Nephron progenitor cell (in vitro differentiated cells): ENCODE measurements at regions not wholly inside any gene's neighbourhood (a gene's known extent, or its start where the extent isn't known, plus 50 kb on each side); places are given as distances from the start of the nearest gene placed in this dataset.

ENCODE experiments used
- DNase-seq: peaks from one replicate; pipeline ENCODE4 v3.0.0; 2021
- H3K27ac Mint-ChIP-seq: 2 replicates; pipeline ENCODE4 v1.8.0; 2021; ENCODE audit warnings: mild to moderate bottlenecking, moderate library complexity, mixed read lengths
- H3K27me3 Mint-ChIP-seq: 2 replicates; pipeline ENCODE4 v1.8.0; 2021; ENCODE audit warnings: mild to moderate bottlenecking, low read depth, mixed read lengths; ENCODE audit not compliant: poor library complexity
- H3K36me3 Mint-ChIP-seq: 2 replicates; pipeline ENCODE4 v1.8.0; 2021; ENCODE audit warnings: low read depth, mixed read lengths
- H3K4me1 Mint-ChIP-seq: 2 replicates; pipeline ENCODE4 v1.8.0; 2021; ENCODE audit warnings: mixed read lengths
- H3K4me3 Mint-ChIP-seq: 2 replicates; pipeline ENCODE4 v1.8.0; 2021; ENCODE audit warnings: mild to moderate bottlenecking, moderate library complexity, mixed read lengths
- H3K9me3 Mint-ChIP-seq: 2 replicates; pipeline ENCODE4 v1.8.0; 2021; ENCODE audit warnings: mild to moderate bottlenecking, moderate library complexity, mixed read lengths
- CTCF ChIP-seq: fragments of 200-600 bp; sonication (generic); IDR thresholded peaks from 2 replicates; pipeline ENCODE4 v1.5.0; 2021; ENCODE audit warnings: antibody characterized with exemption

- Mint-ChIP-seq H3K4me3 (no peak overlapping the region), H3K27me3 (peaks cover 10% of the 10 kb centered on the region), H3K27ac (no peak overlapping the region), H3K9me3 (no peaks in the 10 kb centered on the region), H3K4me1 (peaks cover 59% of the 10 kb centered on the region), H3K36me3 (no peaks in the 10 kb centered on the region)
- DNase-seq = no peak
- TF ChIP-seq CTCF = no peak
Observed at GRCh38 chr20:17874271-17875105, 94.1 kb downstream of the SNX5 start.

DNA sequence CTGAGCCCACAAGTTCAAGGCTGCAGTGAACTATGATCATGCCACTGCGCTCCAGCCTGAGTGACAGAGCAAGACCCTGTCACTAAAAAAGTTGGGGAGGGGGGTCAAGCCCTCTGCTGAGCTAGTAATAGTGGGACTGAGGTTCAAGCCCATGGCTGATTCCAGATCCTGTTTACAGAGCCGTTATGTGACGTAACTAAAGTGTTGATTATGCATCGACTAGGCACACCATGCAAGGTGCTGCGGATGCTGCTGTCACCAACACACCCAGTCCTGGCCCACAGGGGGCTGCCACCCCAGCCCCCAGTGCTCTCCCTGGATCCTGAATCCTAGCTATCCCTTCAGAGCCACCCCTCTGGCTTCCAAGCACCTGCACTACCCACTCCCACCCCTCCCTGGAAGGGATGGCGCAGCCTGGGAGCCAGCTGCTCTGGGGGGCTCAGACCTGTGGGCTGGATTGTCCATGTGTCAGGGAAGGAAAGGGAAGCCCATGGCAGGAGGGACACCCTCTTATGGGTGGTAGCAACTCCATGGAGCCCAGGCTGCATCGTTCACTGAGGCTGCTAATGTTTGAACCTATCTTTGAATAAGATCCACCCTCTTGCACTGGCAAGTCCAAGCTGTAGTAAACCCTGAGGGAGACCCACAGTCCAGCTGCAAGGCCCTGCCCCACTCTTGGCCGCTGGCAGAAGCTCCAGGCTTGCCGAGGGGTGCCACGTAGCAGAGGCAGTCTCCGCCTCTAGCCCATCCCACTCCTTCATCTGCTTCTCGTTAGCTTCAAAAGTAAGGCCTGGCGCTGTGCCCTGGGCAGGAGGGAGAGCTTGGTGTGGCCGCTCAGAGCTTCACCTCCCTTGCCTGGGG is 95.0 kb downstream of the SNX5 start:
- DNase-seq = no peak
- peaks cover 10% of the 10 kb centered on the region for H3K27me3 Mint-ChIP-seq
- no peak overlapping the region for H3K27ac Mint-ChIP-seq
- H3K9me3 Mint-ChIP-seq = no peaks in the 10 kb centered on the region
- peaks cover 53% of the 10 kb centered on the region for H3K4me1 Mint-ChIP-seq
- H3K4me3 Mint-ChIP-seq = no peak overlapping the region
- TF ChIP-seq CTCF = no peak
- no peaks in the 10 kb centered on the region for H3K36me3 Mint-ChIP-seq

GRCh38 chr20:17872959-17873358 is 95.6 kb downstream of the SNX5 start:
- H3K4me3 Mint-ChIP-seq = no peak overlapping the region
- no peak for TF ChIP-seq CTCF
- H3K9me3 Mint-ChIP-seq = no peaks in the 10 kb centered on the region
- H3K36me3 Mint-ChIP-seq = no peaks in the 10 kb centered on the region
- H3K4me1 Mint-ChIP-seq = peaks cover 50% of the 10 kb centered on the region
- DNase-seq = no peak
- H3K27ac Mint-ChIP-seq = no peak overlapping the region
- peaks cover 12% of the 10 kb centered on the region for H3K27me3 Mint-ChIP-seq

DNA sequence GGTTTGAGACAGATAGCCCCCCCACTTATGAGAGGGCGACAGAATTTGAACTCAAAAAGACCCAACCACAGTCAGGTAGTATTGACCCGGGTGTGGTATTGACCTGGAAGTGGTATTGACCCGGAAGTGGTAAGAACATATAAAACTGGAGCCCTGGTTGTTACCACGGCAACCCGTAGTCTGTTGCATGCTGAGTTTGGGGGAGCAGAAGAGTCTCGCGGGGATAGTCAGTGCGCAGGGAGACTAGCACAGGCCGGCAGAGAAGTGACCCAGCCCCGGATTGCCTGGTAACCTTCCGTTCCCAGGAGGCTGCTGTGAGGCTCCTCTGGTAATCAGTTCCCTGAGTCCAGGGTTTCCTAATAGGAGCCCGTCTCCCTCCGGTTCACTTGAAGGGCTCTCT is 96.2 kb downstream of the SNX5 start:
- H3K4me3 Mint-ChIP-seq = no peak overlapping the region
- no peaks in the 10 kb centered on the region for H3K9me3 Mint-ChIP-seq
- H3K4me1 Mint-ChIP-seq = peaks cover 46% of the 10 kb centered on the region
- H3K27ac Mint-ChIP-seq = no peak overlapping the region
- no peak for TF ChIP-seq CTCF
- no peaks in the 10 kb centered on the region for H3K36me3 Mint-ChIP-seq
- peaks cover 12% of the 10 kb centered on the region for H3K27me3 Mint-ChIP-seq
- DNase-seq = no peak

DNA sequence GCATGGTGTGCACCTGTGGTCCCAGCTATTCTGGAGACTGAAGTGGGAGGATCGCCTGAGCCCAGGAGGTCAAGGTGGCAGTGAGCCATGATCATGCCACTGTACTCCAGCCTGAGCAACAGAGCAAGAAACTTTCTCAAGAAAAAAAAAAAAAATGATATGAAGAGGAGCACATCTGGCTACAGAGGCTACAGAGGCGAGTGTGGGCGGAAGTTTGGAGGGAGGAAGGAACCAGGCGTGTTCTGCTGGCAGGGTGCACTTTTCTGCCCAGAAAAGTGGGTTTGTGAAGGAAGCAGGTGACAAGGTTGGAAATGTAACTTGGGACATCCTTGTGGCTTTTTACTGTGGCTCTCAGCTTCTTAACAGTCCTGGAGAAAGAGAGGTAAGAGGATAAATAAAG is 96.7 kb downstream of the SNX5 start:
- H3K4me1 Mint-ChIP-seq = peaks cover 47% of the 10 kb centered on the region
- H3K27me3 Mint-ChIP-seq = peaks cover 12% of the 10 kb centered on the region
- no peak overlapping the region for H3K27ac Mint-ChIP-seq
- DNase-seq = no peak
- no peak overlapping the region for H3K4me3 Mint-ChIP-seq
- H3K9me3 Mint-ChIP-seq = no peaks in the 10 kb centered on the region
- H3K36me3 Mint-ChIP-seq = no peaks in the 10 kb centered on the region
- no peak for TF ChIP-seq CTCF
